ENCODE measurements at regions not wholly inside any gene's neighbourhood (a gene's known extent, or its start where the extent isn't known, plus 50 kb on each side); places are given as distances from the start of the nearest gene placed in this dataset.
A peak's percentile ranks its signal among the peaks of the same experiment; 100 is the strongest.

DNA sequence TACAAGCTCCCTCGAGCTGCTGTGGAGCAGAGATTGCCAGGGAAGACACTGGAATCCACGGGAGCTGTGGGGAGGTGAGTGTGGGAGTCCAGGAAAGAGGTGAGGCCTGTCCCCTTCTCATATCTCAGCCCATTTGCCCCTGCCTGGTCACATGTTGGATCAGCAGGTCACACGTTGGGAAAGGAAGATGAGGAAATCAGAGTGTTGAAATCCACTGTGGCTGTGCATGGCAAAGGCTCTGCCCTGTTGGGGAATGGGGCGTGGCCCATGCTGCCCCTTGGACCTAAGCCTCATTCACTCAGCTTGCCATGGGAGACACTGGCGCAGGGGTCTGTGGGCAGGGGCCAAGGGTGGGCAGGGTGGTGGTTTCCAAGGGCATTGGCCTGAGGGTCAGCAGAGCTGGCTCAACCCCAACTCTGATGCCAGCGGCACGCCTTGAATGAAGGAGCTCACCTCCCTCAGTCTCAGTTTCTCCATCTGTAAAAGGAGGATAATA is 85.4 kb upstream of the CPEB4 start (continued):
- 0 out of 2 replicates have a peak, but pooled peaks have one; percentile 9 for TF ChIP-seq ZNF7 (CRISPR knock-in tag; IDR thresholded peaks at IDR 0.05)
- peak; percentile 65; the same call in 1 of the 2 replicates for TF ChIP-seq EEA1 (CRISPR knock-in tag; IDR thresholded peaks at IDR 0.05; ENCODE audit: borderline replicate concordance)
- TF ChIP-seq, protein P1, sequence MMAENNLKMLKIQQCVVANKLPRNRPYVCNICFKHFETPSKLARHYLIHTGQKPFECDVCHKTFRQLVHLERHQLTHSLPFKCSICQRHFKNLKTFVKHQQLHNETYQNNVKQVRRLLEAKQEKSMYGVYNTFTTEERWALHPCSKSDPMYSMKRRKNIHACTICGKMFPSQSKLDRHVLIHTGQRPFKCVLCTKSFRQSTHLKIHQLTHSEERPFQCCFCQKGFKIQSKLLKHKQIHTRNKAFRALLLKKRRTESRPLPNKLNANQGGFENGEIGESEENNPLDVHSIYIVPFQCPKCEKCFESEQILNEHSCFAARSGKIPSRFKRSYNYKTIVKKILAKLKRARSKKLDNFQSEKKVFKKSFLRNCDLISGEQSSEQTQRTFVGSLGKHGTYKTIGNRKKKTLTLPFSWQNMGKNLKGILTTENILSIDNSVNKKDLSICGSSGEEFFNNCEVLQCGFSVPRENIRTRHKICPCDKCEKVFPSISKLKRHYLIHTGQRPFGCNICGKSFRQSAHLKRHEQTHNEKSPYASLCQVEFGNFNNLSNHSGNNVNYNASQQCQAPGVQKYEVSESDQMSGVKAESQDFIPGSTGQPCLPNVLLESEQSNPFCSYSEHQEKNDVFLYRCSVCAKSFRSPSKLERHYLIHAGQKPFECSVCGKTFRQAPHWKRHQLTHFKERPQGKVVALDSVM (CRISPR knock-in tag; IDR thresholded peaks at IDR 0.05) = peak; percentile 60
- TF ChIP-seq MYNN (CRISPR knock-in tag; IDR thresholded peaks at IDR 0.05; ENCODE audit: low read depth) = no peak
- TF ChIP-seq, protein P2, sequence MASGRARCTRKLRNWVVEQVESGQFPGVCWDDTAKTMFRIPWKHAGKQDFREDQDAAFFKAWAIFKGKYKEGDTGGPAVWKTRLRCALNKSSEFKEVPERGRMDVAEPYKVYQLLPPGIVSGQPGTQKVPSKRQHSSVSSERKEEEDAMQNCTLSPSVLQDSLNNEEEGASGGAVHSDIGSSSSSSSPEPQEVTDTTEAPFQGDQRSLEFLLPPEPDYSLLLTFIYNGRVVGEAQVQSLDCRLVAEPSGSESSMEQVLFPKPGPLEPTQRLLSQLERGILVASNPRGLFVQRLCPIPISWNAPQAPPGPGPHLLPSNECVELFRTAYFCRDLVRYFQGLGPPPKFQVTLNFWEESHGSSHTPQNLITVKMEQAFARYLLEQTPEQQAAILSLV (CRISPR knock-in tag; IDR thresholded peaks at IDR 0.05; ENCODE audit: borderline replicate concordance) = peak; percentile 86
- TF ChIP-seq, protein P3, sequence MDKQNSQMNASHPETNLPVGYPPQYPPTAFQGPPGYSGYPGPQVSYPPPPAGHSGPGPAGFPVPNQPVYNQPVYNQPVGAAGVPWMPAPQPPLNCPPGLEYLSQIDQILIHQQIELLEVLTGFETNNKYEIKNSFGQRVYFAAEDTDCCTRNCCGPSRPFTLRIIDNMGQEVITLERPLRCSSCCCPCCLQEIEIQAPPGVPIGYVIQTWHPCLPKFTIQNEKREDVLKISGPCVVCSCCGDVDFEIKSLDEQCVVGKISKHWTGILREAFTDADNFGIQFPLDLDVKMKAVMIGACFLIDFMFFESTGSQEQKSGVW (CRISPR knock-in tag; IDR thresholded peaks at IDR 0.05; ENCODE audit: borderline replicate concordance) = no peak
- peak; percentile 86 for TF ChIP-seq RARA (CRISPR knock-in tag; IDR thresholded peaks at IDR 0.05)
- no peak for TF ChIP-seq NFE2L2 (IDR thresholded peaks at IDR 0.05; ENCODE audit: low read length)
- TF ChIP-seq MED8 (CRISPR knock-in tag; IDR thresholded peaks at IDR 0.05; ENCODE audit: insufficient replicate concordance) = peak; percentile 91
- TF ChIP-seq POLR2AphosphoS2 (IDR thresholded peaks at IDR 0.05; ENCODE audit: low read depth, low read length) = no peak
- peak; percentile 91; the same call in 1 of the 2 replicates for TF ChIP-seq FOXK1 (CRISPR knock-in tag; IDR thresholded peaks at IDR 0.05; ENCODE audit: borderline replicate concordance, low read depth)
- TF ChIP-seq, protein P4, sequence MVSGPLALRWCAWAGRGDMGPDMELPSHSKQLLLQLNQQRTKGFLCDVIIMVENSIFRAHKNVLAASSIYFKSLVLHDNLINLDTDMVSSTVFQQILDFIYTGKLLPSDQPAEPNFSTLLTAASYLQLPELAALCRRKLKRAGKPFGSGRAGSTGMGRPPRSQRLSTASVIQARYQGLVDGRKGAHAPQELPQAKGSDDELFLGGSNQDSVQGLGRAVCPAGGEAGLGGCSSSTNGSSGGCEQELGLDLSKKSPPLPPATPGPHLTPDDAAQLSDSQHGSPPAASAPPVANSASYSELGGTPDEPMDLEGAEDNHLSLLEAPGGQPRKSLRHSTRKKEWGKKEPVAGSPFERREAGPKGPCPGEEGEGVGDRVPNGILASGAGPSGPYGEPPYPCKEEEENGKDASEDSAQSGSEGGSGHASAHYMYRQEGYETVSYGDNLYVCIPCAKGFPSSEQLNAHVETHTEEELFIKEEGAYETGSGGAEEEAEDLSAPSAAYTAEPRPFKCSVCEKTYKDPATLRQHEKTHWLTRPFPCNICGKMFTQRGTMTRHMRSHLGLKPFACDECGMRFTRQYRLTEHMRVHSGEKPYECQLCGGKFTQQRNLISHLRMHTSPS (CRISPR knock-in tag; IDR thresholded peaks at IDR 0.05; ENCODE audit: low read depth) = peak; percentile 100
- peak; percentile 75; the same call in 1 of the 2 replicates for TF ChIP-seq SRY (CRISPR knock-in tag; IDR thresholded peaks at IDR 0.05)
- TF ChIP-seq DMAP1 (CRISPR knock-in tag; IDR thresholded peaks at IDR 0.05) = peak; percentile 79
- no peak for TF ChIP-seq ZNF510 (CRISPR knock-in tag; IDR thresholded peaks at IDR 0.05; ENCODE audit: low read depth)
- peak; percentile 86 for TF ChIP-seq ZNF878 (CRISPR knock-in tag; IDR thresholded peaks at IDR 0.05)
- no peak for TF ChIP-seq ZNF816 (CRISPR knock-in tag; IDR thresholded peaks at IDR 0.05; ENCODE audit: borderline replicate concordance)
- 0 out of 2 replicates have a peak, but pooled peaks have one; percentile 71 for TF ChIP-seq ZNF557 (CRISPR knock-in tag; IDR thresholded peaks at IDR 0.05)
- TF ChIP-seq, protein P5, sequence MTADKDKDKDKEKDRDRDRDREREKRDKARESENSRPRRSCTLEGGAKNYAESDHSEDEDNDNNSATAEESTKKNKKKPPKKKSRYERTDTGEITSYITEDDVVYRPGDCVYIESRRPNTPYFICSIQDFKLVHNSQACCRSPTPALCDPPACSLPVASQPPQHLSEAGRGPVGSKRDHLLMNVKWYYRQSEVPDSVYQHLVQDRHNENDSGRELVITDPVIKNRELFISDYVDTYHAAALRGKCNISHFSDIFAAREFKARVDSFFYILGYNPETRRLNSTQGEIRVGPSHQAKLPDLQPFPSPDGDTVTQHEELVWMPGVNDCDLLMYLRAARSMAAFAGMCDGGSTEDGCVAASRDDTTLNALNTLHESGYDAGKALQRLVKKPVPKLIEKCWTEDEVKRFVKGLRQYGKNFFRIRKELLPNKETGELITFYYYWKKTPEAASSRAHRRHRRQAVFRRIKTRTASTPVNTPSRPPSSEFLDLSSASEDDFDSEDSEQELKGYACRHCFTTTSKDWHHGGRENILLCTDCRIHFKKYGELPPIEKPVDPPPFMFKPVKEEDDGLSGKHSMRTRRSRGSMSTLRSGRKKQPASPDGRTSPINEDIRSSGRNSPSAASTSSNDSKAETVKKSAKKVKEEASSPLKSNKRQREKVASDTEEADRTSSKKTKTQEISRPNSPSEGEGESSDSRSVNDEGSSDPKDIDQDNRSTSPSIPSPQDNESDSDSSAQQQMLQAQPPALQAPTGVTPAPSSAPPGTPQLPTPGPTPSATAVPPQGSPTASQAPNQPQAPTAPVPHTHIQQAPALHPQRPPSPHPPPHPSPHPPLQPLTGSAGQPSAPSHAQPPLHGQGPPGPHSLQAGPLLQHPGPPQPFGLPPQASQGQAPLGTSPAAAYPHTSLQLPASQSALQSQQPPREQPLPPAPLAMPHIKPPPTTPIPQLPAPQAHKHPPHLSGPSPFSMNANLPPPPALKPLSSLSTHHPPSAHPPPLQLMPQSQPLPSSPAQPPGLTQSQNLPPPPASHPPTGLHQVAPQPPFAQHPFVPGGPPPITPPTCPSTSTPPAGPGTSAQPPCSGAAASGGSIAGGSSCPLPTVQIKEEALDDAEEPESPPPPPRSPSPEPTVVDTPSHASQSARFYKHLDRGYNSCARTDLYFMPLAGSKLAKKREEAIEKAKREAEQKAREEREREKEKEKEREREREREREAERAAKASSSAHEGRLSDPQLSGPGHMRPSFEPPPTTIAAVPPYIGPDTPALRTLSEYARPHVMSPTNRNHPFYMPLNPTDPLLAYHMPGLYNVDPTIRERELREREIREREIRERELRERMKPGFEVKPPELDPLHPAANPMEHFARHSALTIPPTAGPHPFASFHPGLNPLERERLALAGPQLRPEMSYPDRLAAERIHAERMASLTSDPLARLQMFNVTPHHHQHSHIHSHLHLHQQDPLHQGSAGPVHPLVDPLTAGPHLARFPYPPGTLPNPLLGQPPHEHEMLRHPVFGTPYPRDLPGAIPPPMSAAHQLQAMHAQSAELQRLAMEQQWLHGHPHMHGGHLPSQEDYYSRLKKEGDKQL (CRISPR knock-in tag; IDR thresholded peaks at IDR 0.05; ENCODE audit: low read depth) = peak; percentile 82

Measured in HepG2 (cell line).